ENCODE measurements at regions not wholly inside any gene's neighbourhood (a gene's known extent, or its start where the extent isn't known, plus 50 kb on each side); places are given as distances from the start of the nearest gene placed in this dataset.
A peak's percentile ranks its signal among the peaks of the same experiment; 100 is the strongest.

DNA sequence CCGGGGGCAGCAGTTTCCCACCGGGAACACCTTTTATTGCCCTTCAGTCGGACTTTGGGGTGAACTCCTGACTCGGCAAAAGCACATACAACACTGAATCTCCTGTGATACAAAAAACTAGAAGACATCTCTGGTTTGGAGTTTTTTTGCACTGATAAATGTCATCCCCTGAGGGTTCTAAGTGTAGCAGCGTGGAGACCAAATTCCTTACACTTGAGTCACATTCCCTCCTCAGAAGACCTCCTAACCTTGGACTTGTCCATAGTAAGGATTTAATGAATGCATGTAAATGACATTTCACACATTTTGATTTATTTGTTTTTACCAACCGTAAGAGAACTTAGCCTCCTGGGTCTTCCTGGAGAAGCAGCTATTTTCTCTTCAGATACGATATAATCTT lies 54.0 kb upstream of the GPR45 start:
- DNase-seq (no peak), ATAC-seq (ENCODE audit: low read depth) (no peak)
- H3K4me1 ChIP-seq (ENCODE audit: control insufficient read depth, insufficient read depth, low read length) = no peaks in the 10 kb centered on the region
- H3K4me2 ChIP-seq (ENCODE audit: low read depth, low read length) = no peak overlapping the region
- TF ChIP-seq MAFK (IDR thresholded peaks at IDR 0.05; ENCODE audit: low read depth, low read length) (0 out of 2 replicates have a peak, but pooled peaks have one; percentile 13), MAZ (IDR thresholded peaks at IDR 0.05; ENCODE audit: borderline replicate concordance, low read depth, low read length) (no peak)
- dilution Hi-C loops (cut with HindIII; ENCODE audit: low sequenced_read_pairs, unreplicated experiment) = no loop called here
- no peak overlapping the region for H2AK9ac ChIP-seq (replicated peaks; ENCODE audit: low read depth, low read length, poor library complexity)
- H2BK15ac ChIP-seq (ENCODE audit: low read depth, low read length) = no peak overlapping the region
- no peak overlapping the region for H2BK120ac ChIP-seq (ENCODE audit: low read depth, low read length)
- no peak overlapping the region for H3K18ac ChIP-seq (ENCODE audit: low read depth, low read length)
- no peak overlapping the region for H3K14ac ChIP-seq (replicated peaks; ENCODE audit: low read depth, low read length)
- intact Hi-C loops (cut with micrococcal nuclease) = no loop called here
- H2BK20ac ChIP-seq (ENCODE audit: low read depth, low read length) = no peak overlapping the region
- H4K91ac ChIP-seq (ENCODE audit: insufficient read depth, low read depth, low read length) = no peak overlapping the region
- no peak overlapping the region for H3K9ac ChIP-seq (ENCODE audit: low read depth, low read length)
- no peaks in the 10 kb centered on the region for H4K20me1 ChIP-seq (ENCODE audit: insufficient read depth, low read length)
- H3K27me3 ChIP-seq (ENCODE audit: control insufficient read depth, insufficient read depth, low read length) = peaks cover 13% of the 10 kb centered on the region
- H2AFZ ChIP-seq (replicated peaks; ENCODE audit: low read length, poor library complexity) = no peak overlapping the region
- ChIA-PET POLR2A (ENCODE audit: unreplicated experiment) (interaction anchor here (0.6 kb wide), 1 partner anchor 72 kb away, joined by 3 read pairs; no protein-coding TSS in a partner anchor), CTCF (no interaction called here)
- in situ Hi-C loops (cut with MboI; ENCODE audit: low sequenced_read_pairs) = no loop called here
- H3K79me1 ChIP-seq (ENCODE audit: low read depth in 1 of 2, low read length in 2 of 2) = no peaks in the 10 kb centered on the region
- H4K5ac ChIP-seq (ENCODE audit: low read depth, low read length) = no peak overlapping the region
- no peaks in the 10 kb centered on the region for H3K9me3 ChIP-seq (ENCODE audit: control insufficient read depth, insufficient read depth, low read length)
- H3K4me3 ChIP-seq (ENCODE audit: insufficient read depth, low read depth, low read length) = no peak overlapping the region
- H2AK5ac ChIP-seq (ENCODE audit: low read depth, low read length) = no peak overlapping the region
- no peak overlapping the region for H2BK5ac ChIP-seq (ENCODE audit: low read depth, low read length, poor library complexity, severe bottlenecking)
- H3K56ac ChIP-seq (ENCODE audit: extremely low read depth, insufficient read depth, low read length) = no peak overlapping the region
- no peak overlapping the region for H3K27ac ChIP-seq (ENCODE audit: insufficient read depth, low read length)
- H3K9me1 ChIP-seq (ENCODE audit: insufficient read depth, low read length) = no peaks in the 10 kb centered on the region
- H3K4ac ChIP-seq (ENCODE audit: low read depth, low read length) = no peak overlapping the region
- BruUV-seq (replicated peaks) = no TSS peak
- no peaks in the 10 kb centered on the region for H3K36me3 ChIP-seq (ENCODE audit: control insufficient read depth, insufficient read depth, low read length)
- no CpG with 5 or more reads among the region's 7 CpGs for WGBS, 2 experiments (ENCODE audit: extremely low coverage in 2 of 2, insufficient read length in 1 of 2)
- no peak overlapping the region for H3K23ac ChIP-seq (ENCODE audit: low read depth, low read length)
- no peak overlapping the region for H4K8ac ChIP-seq (ENCODE audit: low read depth in 2 of 2, low read length in 2 of 2)
